ENCODE measurements at regions not wholly inside any gene's neighbourhood (a gene's known extent, or its start where the extent isn't known, plus 50 kb on each side); places are given as distances from the start of the nearest gene placed in this dataset.

- no peak overlapping the region for H3K27ac ChIP-seq (ENCODE audit: low read length)
- H3K9me3 ChIP-seq (ENCODE audit: control insufficient read depth, insufficient read depth, low read depth, low read length), result peaks cover 3% of the 10 kb centered on the region; the same call in 1 of the 2 replicates
- ATAC-seq (no peak), DNase-seq (ENCODE audit: low read depth, low spot score) (no peak)
- no peaks in the 10 kb centered on the region for H3K36me3 ChIP-seq (ENCODE audit: control insufficient read depth, insufficient read depth, low read length)
- no TSS peak for BruUV-seq (replicated peaks)
- TF ChIP-seq CTCF (IDR thresholded peaks at IDR 0.05) (no peak), TCF7L2 (IDR thresholded peaks at IDR 0.05; ENCODE audit: low read depth, low read length) (no peak), POLR2AphosphoS5 (IDR thresholded peaks at IDR 0.05; ENCODE audit: low read depth, low read length) (no peak), REST (IDR thresholded peaks at IDR 0.05; ENCODE audit: insufficient read depth in 1 of 2, low read depth in 2 of 2, low read length in 1 of 2) (no peak), SIN3A (IDR thresholded peaks at IDR 0.05; ENCODE audit: borderline replicate concordance, insufficient read depth, low read depth, low read length) (no peak)
- in situ Hi-C loops (cut with HindIII; ENCODE audit: low pct_unique_long_range_greater_than_20kb, low sequenced_read_pairs), result no loop called here
- POLR2A ChIA-PET, result no interaction called here
- no peak overlapping the region for H3K4me3 ChIP-seq (ENCODE audit: low read depth in 2 of 2, low read length in 2 of 2)
- no peaks in the 10 kb centered on the region for H3K27me3 ChIP-seq (ENCODE audit: control insufficient read depth, insufficient read depth, low read length)
- H3K4me1 ChIP-seq (ENCODE audit: control insufficient read depth, insufficient read depth, low read length), result no peaks in the 10 kb centered on the region
- CTCF ChIA-PET, result no interaction called here
- intact Hi-C loops (cut with micrococcal nuclease; ENCODE audit: unreplicated experiment), result no loop called here
These were observed 236.0 kb upstream of the DIO3 start for GRCh38 chr14:101325319-101325718.

GRCh38 chr14:101328412-101329028, 232.8 kb upstream of the DIO3 start:
- ChIA-PET POLR2A (no interaction called here), CTCF (interaction anchor here (0.5 kb wide), 1 partner anchor 30 kb away, joined by 3 read pairs; no protein-coding TSS in a partner anchor)
- in situ Hi-C loops (cut with HindIII; ENCODE audit: low pct_unique_long_range_greater_than_20kb, low sequenced_read_pairs), result no loop called here
- no peaks in the 10 kb centered on the region for H3K4me1 ChIP-seq (ENCODE audit: control insufficient read depth, insufficient read depth, low read length)
- H3K4me3 ChIP-seq (ENCODE audit: low read depth in 2 of 2, low read length in 2 of 2), result no peak overlapping the region
- H3K27ac ChIP-seq (ENCODE audit: low read length), result no peak overlapping the region
- H3K36me3 ChIP-seq (ENCODE audit: control insufficient read depth, insufficient read depth, low read length), result no peaks in the 10 kb centered on the region
- peaks cover 3% of the 10 kb centered on the region; the same call in 1 of the 2 replicates for H3K9me3 ChIP-seq (ENCODE audit: control insufficient read depth, insufficient read depth, low read depth, low read length)
- ATAC-seq (no peak), DNase-seq (ENCODE audit: low read depth, low spot score) (no peak)
- no TSS peak for BruUV-seq (replicated peaks)
- TF ChIP-seq REST (IDR thresholded peaks at IDR 0.05; ENCODE audit: insufficient read depth in 1 of 2, low read depth in 2 of 2, low read length in 1 of 2) (no peak), POLR2AphosphoS5 (IDR thresholded peaks at IDR 0.05; ENCODE audit: low read depth, low read length) (no peak), CTCF (IDR thresholded peaks at IDR 0.05) (no peak)
- intact Hi-C loops (cut with micrococcal nuclease; ENCODE audit: unreplicated experiment), result no loop called here
- H3K27me3 ChIP-seq (ENCODE audit: control insufficient read depth, insufficient read depth, low read length), result no peaks in the 10 kb centered on the region

Data from Panc1 (cell line).